ENCODE measurements at regions not wholly inside any gene's neighbourhood (a gene's known extent, or its start where the extent isn't known, plus 50 kb on each side); places are given as distances from the start of the nearest gene placed in this dataset.

DNA sequence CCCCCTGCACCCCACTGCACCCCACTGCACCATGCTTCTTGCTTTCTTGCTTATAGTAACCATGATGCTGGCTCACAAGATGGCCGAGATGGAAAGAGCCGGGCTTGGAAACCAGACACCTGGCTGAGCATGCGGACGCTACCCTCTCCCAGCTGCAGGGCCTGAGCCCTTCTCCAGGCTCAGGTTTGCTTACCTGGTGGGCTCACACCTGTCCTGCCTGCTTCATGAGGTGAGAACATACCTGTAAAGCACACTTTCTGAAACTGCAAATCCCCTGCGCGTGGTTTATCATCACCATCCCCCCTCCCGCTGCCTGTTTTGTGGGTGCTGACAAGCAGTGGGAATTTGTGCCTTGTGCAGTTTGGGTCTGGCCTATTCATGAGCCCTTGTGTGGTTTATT lies 302.7 kb downstream of the GLRX3 start:
- TF ChIP-seq, protein P1, sequence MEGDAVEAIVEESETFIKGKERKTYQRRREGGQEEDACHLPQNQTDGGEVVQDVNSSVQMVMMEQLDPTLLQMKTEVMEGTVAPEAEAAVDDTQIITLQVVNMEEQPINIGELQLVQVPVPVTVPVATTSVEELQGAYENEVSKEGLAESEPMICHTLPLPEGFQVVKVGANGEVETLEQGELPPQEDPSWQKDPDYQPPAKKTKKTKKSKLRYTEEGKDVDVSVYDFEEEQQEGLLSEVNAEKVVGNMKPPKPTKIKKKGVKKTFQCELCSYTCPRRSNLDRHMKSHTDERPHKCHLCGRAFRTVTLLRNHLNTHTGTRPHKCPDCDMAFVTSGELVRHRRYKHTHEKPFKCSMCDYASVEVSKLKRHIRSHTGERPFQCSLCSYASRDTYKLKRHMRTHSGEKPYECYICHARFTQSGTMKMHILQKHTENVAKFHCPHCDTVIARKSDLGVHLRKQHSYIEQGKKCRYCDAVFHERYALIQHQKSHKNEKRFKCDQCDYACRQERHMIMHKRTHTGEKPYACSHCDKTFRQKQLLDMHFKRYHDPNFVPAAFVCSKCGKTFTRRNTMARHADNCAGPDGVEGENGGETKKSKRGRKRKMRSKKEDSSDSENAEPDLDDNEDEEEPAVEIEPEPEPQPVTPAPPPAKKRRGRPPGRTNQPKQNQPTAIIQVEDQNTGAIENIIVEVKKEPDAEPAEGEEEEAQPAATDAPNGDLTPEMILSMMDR (IDR thresholded peaks at IDR 0.05; ENCODE audit: unreplicated experiment) = no peak
- intact Hi-C loops (cut with micrococcal nuclease; ENCODE audit: unreplicated experiment) = no loop called here
- no peaks in the 10 kb centered on the region for H3K4me1 Mint-ChIP-seq (ENCODE audit: low read depth, unreplicated experiment)
- H3K27me3 Mint-ChIP-seq (ENCODE audit: unreplicated experiment) = no peaks in the 10 kb centered on the region
- CTCF ChIA-PET = no interaction called here
- H3K9me3 Mint-ChIP-seq (ENCODE audit: low read depth, unreplicated experiment) = peaks cover 18% of the 10 kb centered on the region
- BruUV-seq (replicated peaks) = no TSS peak
- no peak overlapping the region for H3K4me3 Mint-ChIP-seq (ENCODE audit: low read depth, unreplicated experiment)
- H3K27ac Mint-ChIP-seq (ENCODE audit: unreplicated experiment) = no peak overlapping the region
- H3K36me3 Mint-ChIP-seq (ENCODE audit: insufficient read depth, unreplicated experiment) = no peaks in the 10 kb centered on the region
- no peak for DNase-seq

DNA sequence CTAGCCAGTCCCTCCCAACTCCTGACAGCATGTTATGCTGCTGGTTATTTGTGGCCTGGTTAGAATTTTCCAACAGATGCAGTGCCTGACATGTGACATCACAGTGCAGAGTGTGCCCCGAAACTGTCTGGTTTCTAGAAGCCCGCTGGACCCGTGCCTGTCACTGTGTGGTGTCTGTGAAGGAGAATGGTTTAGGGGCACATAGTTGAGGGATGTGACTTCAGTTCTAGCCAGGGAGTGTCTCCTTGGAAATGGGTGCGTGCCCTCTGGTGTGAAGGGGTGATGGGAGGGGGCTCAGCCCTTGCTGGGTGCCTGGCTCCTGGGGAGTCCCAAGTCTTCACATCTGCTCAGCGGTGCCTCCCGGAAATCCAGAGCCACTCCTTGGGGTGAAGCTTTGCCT lies 303.6 kb downstream of the GLRX3 start:
- Mint-ChIP-seq H3K9me3 (ENCODE audit: low read depth, unreplicated experiment) (peaks cover 18% of the 10 kb centered on the region), H3K36me3 (ENCODE audit: insufficient read depth, unreplicated experiment) (no peaks in the 10 kb centered on the region), H3K27ac (ENCODE audit: unreplicated experiment) (no peak overlapping the region), H3K4me3 (ENCODE audit: low read depth, unreplicated experiment) (no peak overlapping the region), H3K4me1 (ENCODE audit: low read depth, unreplicated experiment) (no peaks in the 10 kb centered on the region), H3K27me3 (ENCODE audit: unreplicated experiment) (no peaks in the 10 kb centered on the region)
- DNase-seq = no peak
- CTCF ChIA-PET = no interaction called here
- TF ChIP-seq, protein P1 (IDR thresholded peaks at IDR 0.05; ENCODE audit: unreplicated experiment) = no peak
- intact Hi-C loops (cut with micrococcal nuclease; ENCODE audit: unreplicated experiment) = no loop called here
- no TSS peak for BruUV-seq (replicated peaks)

DNA sequence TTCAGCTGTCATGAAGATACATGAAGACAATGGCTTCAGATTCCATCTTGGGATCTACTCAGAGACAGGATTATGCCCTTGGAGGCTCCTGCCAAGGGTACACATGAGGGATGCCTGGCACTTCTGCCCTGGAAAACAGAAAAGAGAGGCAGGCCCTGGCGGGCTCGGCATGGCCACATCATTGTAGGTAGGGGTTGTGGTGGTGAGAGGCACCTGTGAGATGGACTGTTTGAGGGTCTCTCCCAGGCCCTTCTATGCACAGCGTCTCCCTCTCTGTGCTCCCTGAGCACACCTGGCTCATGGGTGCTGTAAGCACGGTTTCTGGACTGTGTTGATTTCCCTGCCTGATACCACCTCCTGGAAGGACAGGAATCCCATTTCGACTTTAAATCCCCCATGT lies 304.3 kb downstream of the GLRX3 start:
- CTCF ChIA-PET = no interaction called here
- Mint-ChIP-seq H3K36me3 (ENCODE audit: insufficient read depth, unreplicated experiment) (no peaks in the 10 kb centered on the region), H3K27ac (ENCODE audit: unreplicated experiment) (no peak overlapping the region), H3K27me3 (ENCODE audit: unreplicated experiment) (no peaks in the 10 kb centered on the region), H3K9me3 (ENCODE audit: low read depth, unreplicated experiment) (peaks cover 20% of the 10 kb centered on the region), H3K4me3 (ENCODE audit: low read depth, unreplicated experiment) (no peak overlapping the region), H3K4me1 (ENCODE audit: low read depth, unreplicated experiment) (no peaks in the 10 kb centered on the region)
- no TSS peak for BruUV-seq (replicated peaks)
- no peak for DNase-seq
- intact Hi-C loops (cut with micrococcal nuclease; ENCODE audit: unreplicated experiment) = no loop called here
- TF ChIP-seq, protein P1 (IDR thresholded peaks at IDR 0.05; ENCODE audit: unreplicated experiment) = no peak

DNA sequence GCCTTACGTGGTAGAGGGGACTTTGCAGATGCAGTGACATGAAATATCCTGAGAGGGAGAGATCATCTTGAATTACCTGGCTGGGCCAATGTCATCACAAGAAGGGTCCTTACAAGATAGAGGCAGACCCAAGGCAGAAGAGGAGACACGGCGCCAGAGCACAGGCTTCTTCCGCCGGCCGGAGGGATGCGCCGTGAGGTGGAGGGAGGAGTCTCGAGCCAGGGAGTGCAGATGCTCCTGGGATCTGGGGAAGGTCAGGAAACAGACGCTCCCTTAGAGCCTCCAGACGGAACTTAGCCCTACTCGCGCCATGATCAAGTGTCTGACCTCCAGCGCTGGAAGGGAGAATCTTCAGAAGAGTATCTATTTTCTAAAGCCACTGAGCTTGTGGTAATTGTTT lies 304.8 kb downstream of the GLRX3 start:
- CTCF ChIA-PET = no interaction called here
- Mint-ChIP-seq H3K4me1 (ENCODE audit: low read depth, unreplicated experiment) (no peaks in the 10 kb centered on the region), H3K9me3 (ENCODE audit: low read depth, unreplicated experiment) (peaks cover 22% of the 10 kb centered on the region), H3K36me3 (ENCODE audit: insufficient read depth, unreplicated experiment) (no peaks in the 10 kb centered on the region), H3K27ac (ENCODE audit: unreplicated experiment) (no peak overlapping the region), H3K27me3 (ENCODE audit: unreplicated experiment) (no peaks in the 10 kb centered on the region), H3K4me3 (ENCODE audit: low read depth, unreplicated experiment) (no peak overlapping the region)
- TF ChIP-seq, protein P1 (IDR thresholded peaks at IDR 0.05; ENCODE audit: unreplicated experiment) = no peak
- intact Hi-C loops (cut with micrococcal nuclease; ENCODE audit: unreplicated experiment) = no loop called here
- no TSS peak for BruUV-seq (replicated peaks)
- no peak for DNase-seq

DNA sequence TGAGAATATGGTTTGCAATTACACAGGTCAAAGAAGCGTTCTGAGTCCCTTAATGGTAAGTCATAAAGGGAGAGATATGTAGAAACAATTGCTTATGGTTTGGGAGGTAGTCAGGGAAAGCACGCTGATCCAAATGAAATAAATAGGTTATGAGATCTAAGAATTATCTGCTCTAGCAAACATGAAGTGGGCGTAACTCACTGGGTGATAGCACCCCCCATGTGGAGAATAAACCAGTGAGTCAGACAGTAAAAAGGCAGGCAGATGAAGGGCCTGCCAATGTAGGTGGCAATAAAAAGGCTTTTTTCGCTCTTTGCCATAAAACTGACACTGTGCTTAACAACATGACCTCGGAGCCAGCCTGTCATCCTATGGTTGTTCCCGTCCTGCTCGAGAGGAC lies 306.9 kb downstream of the GLRX3 start:
- CTCF ChIA-PET = no interaction called here
- Mint-ChIP-seq H3K27me3 (ENCODE audit: unreplicated experiment) (no peaks in the 10 kb centered on the region), H3K27ac (ENCODE audit: unreplicated experiment) (no peak overlapping the region), H3K4me1 (ENCODE audit: low read depth, unreplicated experiment) (no peaks in the 10 kb centered on the region), H3K9me3 (ENCODE audit: low read depth, unreplicated experiment) (peaks cover 16% of the 10 kb centered on the region), H3K36me3 (ENCODE audit: insufficient read depth, unreplicated experiment) (no peaks in the 10 kb centered on the region), H3K4me3 (ENCODE audit: low read depth, unreplicated experiment) (no peak overlapping the region)
- DNase-seq = no peak
- intact Hi-C loops (cut with micrococcal nuclease; ENCODE audit: unreplicated experiment) = no loop called here
- no TSS peak for BruUV-seq (replicated peaks)
- TF ChIP-seq, protein P1 (IDR thresholded peaks at IDR 0.05; ENCODE audit: unreplicated experiment) = no peak
